ENCODE measurements at regions not wholly inside any gene's neighbourhood (a gene's known extent, or its start where the extent isn't known, plus 50 kb on each side); places are given as distances from the start of the nearest gene placed in this dataset.
"Not testable (repeated sequence)": the region's sequence is repeated elsewhere in the genome, so short reads cannot be mapped to it uniquely, and the experiment has no call there.

GRCh38 chr16:5221831-5222230 is 124.2 kb upstream of the EEF2KMT start:
- TF ChIP-seq EZH2 (IDR thresholded peaks at IDR 0.05; ENCODE audit: low read length) = not testable (repeated sequence)
- TF ChIP-seq, protein P1, sequence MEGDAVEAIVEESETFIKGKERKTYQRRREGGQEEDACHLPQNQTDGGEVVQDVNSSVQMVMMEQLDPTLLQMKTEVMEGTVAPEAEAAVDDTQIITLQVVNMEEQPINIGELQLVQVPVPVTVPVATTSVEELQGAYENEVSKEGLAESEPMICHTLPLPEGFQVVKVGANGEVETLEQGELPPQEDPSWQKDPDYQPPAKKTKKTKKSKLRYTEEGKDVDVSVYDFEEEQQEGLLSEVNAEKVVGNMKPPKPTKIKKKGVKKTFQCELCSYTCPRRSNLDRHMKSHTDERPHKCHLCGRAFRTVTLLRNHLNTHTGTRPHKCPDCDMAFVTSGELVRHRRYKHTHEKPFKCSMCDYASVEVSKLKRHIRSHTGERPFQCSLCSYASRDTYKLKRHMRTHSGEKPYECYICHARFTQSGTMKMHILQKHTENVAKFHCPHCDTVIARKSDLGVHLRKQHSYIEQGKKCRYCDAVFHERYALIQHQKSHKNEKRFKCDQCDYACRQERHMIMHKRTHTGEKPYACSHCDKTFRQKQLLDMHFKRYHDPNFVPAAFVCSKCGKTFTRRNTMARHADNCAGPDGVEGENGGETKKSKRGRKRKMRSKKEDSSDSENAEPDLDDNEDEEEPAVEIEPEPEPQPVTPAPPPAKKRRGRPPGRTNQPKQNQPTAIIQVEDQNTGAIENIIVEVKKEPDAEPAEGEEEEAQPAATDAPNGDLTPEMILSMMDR (optimal IDR thresholded peaks at IDR 0.05 in 1 of 3, IDR thresholded peaks at IDR 0.05 in 1 of 3, conservative IDR thresholded peaks at IDR 0.05 in 1 of 3; ENCODE audit: extremely low read depth in 1 of 3, insufficient read depth in 2 of 3, low read length in 3 of 3) = not testable (repeated sequence)

Measured in keratinocyte (primary cell).